Pancreas (tissue), 10 donors: ENCODE measurements at regions not wholly inside any gene's neighbourhood (a gene's known extent, or its start where the extent isn't known, plus 50 kb on each side); places are given as distances from the start of the nearest gene placed in this dataset.

Source experiments
- ATAC-seq, 4 donors: fragments of 200-7000 bp; cut with Tn5 transposase; one replicate each; pipeline versions ENCODE4 v1.8.0 to v1.9.1; 2020; ENCODE audit warnings: mild to moderate bottlenecking in 4 of 4, moderate library complexity in 4 of 4
- DNase-seq, 6 donors: peaks; one replicate each; pipeline ENCODE4 v3.0.0-alpha.2; 2020
- FAIRE-seq: peaks from 2 replicates; lab custom pipeline; 2012; peaks lifted over from hg19 to GRCh38; lab: Jason Lieb, UNC
- H3K27ac ChIP-seq, 4 donors: fragments of 200-600 bp; sonication (generic); 1 replicate in 3 of 4; 2 replicates in 1 of 4; pipeline versions ENCODE4 v1.5.0 to v1.8.0; 2020
- H3K27me3 ChIP-seq, 4 donors: fragments of 200-600 bp; one replicate each; pipeline ENCODE4 v1.8.0; 2021
- H3K36me3 ChIP-seq, 3 donors: fragments of 200-600 bp; sonication (generic) in 1 of 3; one replicate each; pipeline versions ENCODE4 v1.5.0 to v1.8.0; 2020 to 2021
- H3K4me1 ChIP-seq, 3 donors: fragments of 200-600 bp; one replicate each; pipeline ENCODE4 v1.8.0; 2021
- H3K4me3 ChIP-seq, 4 donors: fragments of 200-600 bp; sonication (generic) in 2 of 4; one replicate each; pipeline versions ENCODE4 v1.5.0 to v1.8.0; 2020 to 2021
- H3K9me3 ChIP-seq, 4 donors: fragments of 200-600 bp; one replicate each; pipeline ENCODE4 v1.8.0; 2021
- CTCF ChIP-seq, 4 donors: fragments of 200-600 bp; sonication (generic) in 3 of 4; IDR thresholded peaks; one replicate each; pipeline versions ENCODE4 v1.5.0 to v1.8.0; 2021; ENCODE audit warnings: antibody characterized with exemption in 4 of 4
- WGBS, 2 donors: extraction: QIAGEN DNeasy Blood & Tissue Kit; methylation state at CpG; one replicate each; pipeline ENCODE4 v1.1.7; 2013; 5-methylcytosine and 5-hydroxymethylcytosine counted together
- intact Hi-C, 3 donors: fragments of 100-400 bp; cut with DNase I; formaldehyde crosslinking; loops; one replicate each; pipeline versions ENCODE4 v1.11.1 to v1.14.2; 2022
- donor health status: healthy with polysubstance abuse.
- donor health status: DM: no; HTN: no; CAD: no; lungs with moderate emphysema.
- donor health status: DM: no; HTN: no; CAD: no.
- donor health status: control.
- donor health status: control.
- donor health status: Bipolar disorder and iron deficiency.
- donor health status: DM: yes; HTN: yes; CAD: no.
- donor health status: DM: no; HTN: no; CAD: no.
- donor health status: DM: no; HTN: no; CAD: no.
- donor health status: DM: yes; HTN: yes; CAD: no.

GRCh38 chr11:101362643-101363042 lies 221.2 kb downstream of the TRPC6 start:
- no peaks in the 10 kb centered on the region for H3K27me3 ChIP-seq
- ATAC-seq (no peak), DNase-seq (no peak)

GRCh38 chr11:101357771-101358170 lies 226.0 kb downstream of the TRPC6 start:
- H3K36me3 ChIP-seq = no peaks in the 10 kb centered on the region
- H3K27ac ChIP-seq = no peak overlapping the region
- DNase-seq (no peak), ATAC-seq (no peak), FAIRE-seq (no peak)
- no peak overlapping the region for H3K4me3 ChIP-seq
- no peak for TF ChIP-seq CTCF (IDR thresholded peaks at IDR 0.05)
- H3K4me1 ChIP-seq = no peaks in the 10 kb centered on the region
- 24 to 33% methylated on average over 1 of the region's 1 CpG for WGBS, 2 donors
- intact Hi-C loops = no loop called here
- no peaks in the 10 kb centered on the region for H3K27me3 ChIP-seq
- H3K9me3 ChIP-seq = no peaks in the 10 kb centered on the region

More at GRCh38 chr11:101362643-101363042, 221.2 kb downstream of the TRPC6 start:
- Histone ChIP-seq H3K9me3 (no peaks in the 10 kb centered on the region), H3K27ac (no peak overlapping the region), H3K4me1 (no peaks in the 10 kb centered on the region), H3K4me3 (no peak overlapping the region), H3K36me3 (no peaks in the 10 kb centered on the region)
- intact Hi-C loops = no loop called here
- FAIRE-seq = no peak
- 38 to 56% methylated on average over 3 of the region's 3 CpGs for WGBS, 2 donors
- TF ChIP-seq CTCF (IDR thresholded peaks at IDR 0.05) = no peak

GRCh38 chr11:101354801-101355200 lies 225.2 kb upstream of the PGR start:
- no peak for DNase-seq
- Histone ChIP-seq H3K4me1 (no peaks in the 10 kb centered on the region), H3K9me3 (no peaks in the 10 kb centered on the region), H3K27ac (no peak overlapping the region), H3K36me3 (no peaks in the 10 kb centered on the region), H3K27me3 (no peaks in the 10 kb centered on the region), H3K4me3 (no peak overlapping the region)
- intact Hi-C loops = no loop called here
- WGBS, 2 donors = 58 to 60% methylated on average over 4 of the region's 4 CpGs
- FAIRE-seq = no peak
- no peak for ATAC-seq
- TF ChIP-seq CTCF (IDR thresholded peaks at IDR 0.05) = no peak

GRCh38 chr11:101348786-101349185 lies 219.2 kb upstream of the PGR start:
- 25 to 33% methylated on average over 3 of the region's 3 CpGs for WGBS, 2 donors
- Histone ChIP-seq H3K27ac (no peak overlapping the region), H3K9me3 (no peaks in the 10 kb centered on the region), H3K36me3 (no peaks in the 10 kb centered on the region), H3K4me1 (no peaks in the 10 kb centered on the region), H3K4me3 (no peak overlapping the region), H3K27me3 (no peaks in the 10 kb centered on the region)
- FAIRE-seq = no peak
- no peak for TF ChIP-seq CTCF (IDR thresholded peaks at IDR 0.05)
- ATAC-seq = no peak
- no peak for DNase-seq
- intact Hi-C loops = no loop called here

- intact Hi-C loops = no loop called here
- Histone ChIP-seq H3K9me3 (no peaks in the 10 kb centered on the region), H3K4me1 (no peaks in the 10 kb centered on the region), H3K27ac (no peak overlapping the region), H3K27me3 (no peaks in the 10 kb centered on the region), H3K4me3 (no peak overlapping the region), H3K36me3 (no peaks in the 10 kb centered on the region)
- no peak for TF ChIP-seq CTCF (IDR thresholded peaks at IDR 0.05)
- ATAC-seq (no peak), DNase-seq (no peak), FAIRE-seq (no peak)
- WGBS, 2 donors = 35 to 49% methylated on average over 4 of the region's 4 CpGs
Measured at GRCh38 chr11:101346591-101346990, 217.0 kb upstream of the PGR start.
